ENCODE measurements at regions not wholly inside any gene's neighbourhood (a gene's known extent, or its start where the extent isn't known, plus 50 kb on each side); places are given as distances from the start of the nearest gene placed in this dataset.

DNA sequence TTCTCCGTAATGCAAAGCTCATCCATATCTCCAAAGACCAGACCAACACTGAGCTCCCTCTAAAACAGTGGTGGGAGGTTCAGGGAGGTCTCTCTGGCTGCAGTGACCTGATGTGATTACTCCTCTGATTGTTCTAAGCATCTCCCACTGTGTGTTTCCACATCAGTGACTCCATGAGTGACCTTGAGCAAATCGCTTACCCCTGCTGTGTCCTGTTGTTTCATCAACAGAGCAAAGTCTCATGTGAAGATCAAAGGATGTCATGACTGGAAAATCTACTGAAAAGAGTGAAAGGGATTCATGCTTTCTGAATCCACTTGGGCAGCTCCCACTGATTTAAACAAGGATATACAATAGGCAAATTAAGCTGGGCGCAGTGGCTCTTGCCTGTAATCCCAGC is 352.9 kb downstream of the TMEM114 start:
- DNase-seq (no peak), ATAC-seq (ENCODE audit: low read depth) (no peak)
- Histone ChIP-seq H3K27ac (ENCODE audit: low read length in 2 of 2) (no peak overlapping the region), H4K20me1 (ENCODE audit: control insufficient read depth, insufficient read depth, low read length, poor library complexity, severe bottlenecking) (no peaks in the 10 kb centered on the region), H3K36me3 (replicated peaks in 1 of 2; ENCODE audit: control extremely low read depth in 1 of 2, control insufficient read depth in 1 of 2, extremely low read depth in 1 of 2, insufficient read depth in 2 of 2, low read length in 1 of 2) (no peaks in the 10 kb centered on the region), H3K9ac (ENCODE audit: low read length) (no peak overlapping the region), H3K4me2 (replicated peaks; ENCODE audit: low read depth, low read length, poor library complexity, severe bottlenecking) (no peak overlapping the region), H3K4me1 (ENCODE audit: control insufficient read depth in 2 of 2, insufficient read depth in 2 of 2, low read length in 2 of 2) (no peaks in the 10 kb centered on the region), H3K27me3 (replicated peaks in 1 of 4; ENCODE audit: control extremely low read depth in 1 of 4, control insufficient read depth in 3 of 4, insufficient read depth in 4 of 4, low read length in 3 of 4) (no peaks in the 10 kb centered on the region), H3K4me3 (ENCODE audit: control extremely low read depth in 1 of 5, extremely low read depth in 1 of 5, insufficient read depth in 1 of 5, low read depth in 2 of 5, low read length in 4 of 5) (no peak overlapping the region), H3K79me2 (ENCODE audit: control insufficient read depth, insufficient read depth, low read length) (no peaks in the 10 kb centered on the region), H2AFZ (ENCODE audit: insufficient read depth, low read depth, low read length, poor library complexity, severe bottlenecking) (no peak overlapping the region), H3K9me3 (ENCODE audit: control extremely low read depth in 1 of 3, control insufficient read depth in 2 of 3, insufficient read depth in 1 of 3, low read length in 2 of 3) (no peaks in the 10 kb centered on the region)
- no peak overlapping the region for H3K27ac Mint-ChIP-seq
- TF ChIP-seq, protein P1, sequence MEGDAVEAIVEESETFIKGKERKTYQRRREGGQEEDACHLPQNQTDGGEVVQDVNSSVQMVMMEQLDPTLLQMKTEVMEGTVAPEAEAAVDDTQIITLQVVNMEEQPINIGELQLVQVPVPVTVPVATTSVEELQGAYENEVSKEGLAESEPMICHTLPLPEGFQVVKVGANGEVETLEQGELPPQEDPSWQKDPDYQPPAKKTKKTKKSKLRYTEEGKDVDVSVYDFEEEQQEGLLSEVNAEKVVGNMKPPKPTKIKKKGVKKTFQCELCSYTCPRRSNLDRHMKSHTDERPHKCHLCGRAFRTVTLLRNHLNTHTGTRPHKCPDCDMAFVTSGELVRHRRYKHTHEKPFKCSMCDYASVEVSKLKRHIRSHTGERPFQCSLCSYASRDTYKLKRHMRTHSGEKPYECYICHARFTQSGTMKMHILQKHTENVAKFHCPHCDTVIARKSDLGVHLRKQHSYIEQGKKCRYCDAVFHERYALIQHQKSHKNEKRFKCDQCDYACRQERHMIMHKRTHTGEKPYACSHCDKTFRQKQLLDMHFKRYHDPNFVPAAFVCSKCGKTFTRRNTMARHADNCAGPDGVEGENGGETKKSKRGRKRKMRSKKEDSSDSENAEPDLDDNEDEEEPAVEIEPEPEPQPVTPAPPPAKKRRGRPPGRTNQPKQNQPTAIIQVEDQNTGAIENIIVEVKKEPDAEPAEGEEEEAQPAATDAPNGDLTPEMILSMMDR (IDR thresholded peaks at IDR 0.05), result no peak
- no peak for TF ChIP-seq EZH2 (IDR thresholded peaks at IDR 0.05; ENCODE audit: borderline replicate concordance, insufficient read depth, low read depth, low read length, poor library complexity, severe bottlenecking)
- ChIA-PET CTCF (no interaction called here), POLR2A (no interaction called here)
- intact Hi-C loops (cut with micrococcal nuclease), result no loop called here
- H3K9me3 Mint-ChIP-seq (ENCODE audit: insufficient read depth), result no peaks in the 10 kb centered on the region
- H3K4me3 Mint-ChIP-seq, result no peak overlapping the region
- no peaks in the 10 kb centered on the region for H3K27me3 Mint-ChIP-seq
- no peaks in the 10 kb centered on the region for H3K4me1 Mint-ChIP-seq
- WGBS (ENCODE audit: insufficient coverage), result 96% methylated on average over 2 of the region's 3 CpGs

DNA sequence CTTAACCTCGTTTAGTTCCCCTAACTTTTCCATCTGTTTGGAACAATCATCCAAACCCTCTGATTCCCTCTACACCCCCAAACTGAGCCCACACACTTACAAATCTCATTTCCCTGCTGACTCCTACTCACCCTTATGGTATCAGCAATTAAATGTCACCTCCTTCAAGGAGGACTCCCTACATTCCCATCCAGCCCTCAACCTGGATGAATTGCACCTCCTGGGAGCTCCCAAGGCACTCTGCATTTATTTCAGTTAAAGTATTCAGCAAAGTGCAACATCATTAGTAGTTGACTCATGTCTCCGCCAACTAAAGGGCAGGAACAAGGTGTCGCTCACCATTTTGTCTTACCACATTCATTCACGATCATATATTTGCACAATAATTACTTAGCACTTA is 353.5 kb downstream of the TMEM114 start:
- ChIA-PET CTCF (no interaction called here), POLR2A (no interaction called here)
- Histone ChIP-seq H3K9ac (ENCODE audit: low read length) (no peak overlapping the region), H3K27me3 (replicated peaks in 1 of 4; ENCODE audit: control extremely low read depth in 1 of 4, control insufficient read depth in 3 of 4, insufficient read depth in 4 of 4, low read length in 3 of 4) (no peaks in the 10 kb centered on the region), H3K4me1 (ENCODE audit: control insufficient read depth in 2 of 2, insufficient read depth in 2 of 2, low read length in 2 of 2) (no peaks in the 10 kb centered on the region), H3K9me3 (ENCODE audit: control extremely low read depth in 1 of 3, control insufficient read depth in 2 of 3, insufficient read depth in 1 of 3, low read length in 2 of 3) (no peaks in the 10 kb centered on the region), H3K27ac (ENCODE audit: low read length in 2 of 2) (no peak overlapping the region), H3K79me2 (ENCODE audit: control insufficient read depth, insufficient read depth, low read length) (no peaks in the 10 kb centered on the region), H3K4me3 (ENCODE audit: control extremely low read depth in 1 of 5, extremely low read depth in 1 of 5, insufficient read depth in 1 of 5, low read depth in 2 of 5, low read length in 4 of 5) (no peak overlapping the region), H3K4me2 (replicated peaks; ENCODE audit: low read depth, low read length, poor library complexity, severe bottlenecking) (no peak overlapping the region), H3K36me3 (replicated peaks in 1 of 2; ENCODE audit: control extremely low read depth in 1 of 2, control insufficient read depth in 1 of 2, extremely low read depth in 1 of 2, insufficient read depth in 2 of 2, low read length in 1 of 2) (no peaks in the 10 kb centered on the region), H2AFZ (ENCODE audit: insufficient read depth, low read depth, low read length, poor library complexity, severe bottlenecking) (no peak overlapping the region), H4K20me1 (ENCODE audit: control insufficient read depth, insufficient read depth, low read length, poor library complexity, severe bottlenecking) (no peaks in the 10 kb centered on the region)
- WGBS (ENCODE audit: insufficient coverage), result 81% methylated on average over 2 of the region's 4 CpGs
- Mint-ChIP-seq H3K9me3 (ENCODE audit: insufficient read depth) (no peaks in the 10 kb centered on the region), H3K27me3 (no peaks in the 10 kb centered on the region), H3K4me1 (no peaks in the 10 kb centered on the region), H3K4me3 (no peak overlapping the region), H3K27ac (no peak overlapping the region)
- no peak for TF ChIP-seq EZH2 (IDR thresholded peaks at IDR 0.05; ENCODE audit: borderline replicate concordance, insufficient read depth, low read depth, low read length, poor library complexity, severe bottlenecking)
- TF ChIP-seq, protein P1 (IDR thresholded peaks at IDR 0.05), result no peak
- intact Hi-C loops (cut with micrococcal nuclease), result no loop called here
- ATAC-seq (ENCODE audit: low read depth) (no peak), DNase-seq (no peak)
